Thoracic aorta (tissue), 2 donors: ENCODE measurements at regions not wholly inside any gene's neighbourhood (a gene's known extent, or its start where the extent isn't known, plus 50 kb on each side); places are given as distances from the start of the nearest gene placed in this dataset.

ENCODE experiments used
- ATAC-seq: fragments of 150-250 bp; one replicate; pipeline ENCODE4 v1.8.0; 2017; ENCODE audit warnings: low read depth; ENCODE audit not compliant: insufficient number of reproducible peaks, low FRiP score
- DNase-seq: peaks from one replicate; pipeline ENCODE4 v3.0.0-alpha.2; 2020; ENCODE audit warnings: low spot score
- H3K27ac ChIP-seq, 2 donors: fragments of 200-600 bp; sonication (generic); 1 replicate in 1 of 2; 2 replicates in 1 of 2; pipeline ENCODE4 v1.5.1; 2016; ENCODE audit warnings: mild to moderate bottlenecking in 2 of 2, moderate library complexity in 2 of 2
- H3K27me3 ChIP-seq: fragments of 200-600 bp; sonication (generic); replicated peaks from 2 replicates; pipeline ENCODE4 v1.6.0; 2016; ENCODE audit warnings: mild to moderate bottlenecking; ENCODE audit not compliant: insufficient read depth
- H3K36me3 ChIP-seq: fragments of 200-600 bp; sonication (generic); one replicate; pipeline ENCODE4 v1.5.1; 2016
- H3K4me1 ChIP-seq, 2 donors: fragments of 200-600 bp; sonication (generic); 1 replicate in 1 of 2; 2 replicates in 1 of 2; pipeline versions ENCODE4 v1.5.1 to v1.6.0; 2016; ENCODE audit warnings: low read depth in 2 of 2, mild to moderate bottlenecking in 1 of 2; ENCODE audit not compliant: control insufficient read depth in 1 of 2
- H3K4me3 ChIP-seq: fragments of 200-600 bp; sonication (generic); 2 replicates; pipeline ENCODE4 v1.5.1; 2016; ENCODE audit warnings: mild to moderate bottlenecking
- H3K9me3 ChIP-seq: fragments of 200-600 bp; sonication (generic); 2 replicates; pipeline ENCODE4 v1.5.1; 2016
- CTCF ChIP-seq: fragments of 200-600 bp; sonication (generic); IDR thresholded peaks from one replicate; pipeline ENCODE4 v1.5.1; 2019; ENCODE audit warnings: antibody characterized with exemption

- no peaks in the 10 kb centered on the region for H3K36me3 ChIP-seq
- no peaks in the 10 kb centered on the region for H3K27me3 ChIP-seq
- H3K27ac ChIP-seq = no peak overlapping the region
- no peaks in the 10 kb centered on the region for H3K9me3 ChIP-seq
- ATAC-seq (no peak), DNase-seq (no peak)
- no peak overlapping the region for H3K4me3 ChIP-seq
- no peaks in the 10 kb centered on the region for H3K4me1 ChIP-seq
- no peak for TF ChIP-seq CTCF
These were observed 367.9 kb downstream of the FAM133A start for GRCh38 chrX:94041881-94042280.

- TF ChIP-seq CTCF = no peak
- H3K4me1 ChIP-seq = no peaks in the 10 kb centered on the region
- H3K27me3 ChIP-seq = no peaks in the 10 kb centered on the region
- H3K27ac ChIP-seq = no peak overlapping the region
- DNase-seq = no peak
- H3K9me3 ChIP-seq = no peaks in the 10 kb centered on the region
- ATAC-seq = no peak
- no peak overlapping the region for H3K4me3 ChIP-seq
- no peaks in the 10 kb centered on the region for H3K36me3 ChIP-seq
These were observed 371.7 kb downstream of the FAM133A start for GRCh38 chrX:94045724-94046123.

- Histone ChIP-seq H3K27ac (no peak overlapping the region), H3K4me1 (no peaks in the 10 kb centered on the region), H3K4me3 (no peak overlapping the region), H3K27me3 (no peaks in the 10 kb centered on the region), H3K9me3 (no peaks in the 10 kb centered on the region), H3K36me3 (no peaks in the 10 kb centered on the region)
- no peak for TF ChIP-seq CTCF
- DNase-seq (no peak), ATAC-seq (no peak)
These were observed 377.9 kb downstream of the FAM133A start for GRCh38 chrX:94051926-94052325.

- H3K27ac ChIP-seq = no peak overlapping the region
- no peak for DNase-seq
- ATAC-seq = no peak
- H3K4me3 ChIP-seq = no peak overlapping the region
- H3K9me3 ChIP-seq = no peaks in the 10 kb centered on the region
- no peaks in the 10 kb centered on the region for H3K27me3 ChIP-seq
- TF ChIP-seq CTCF = no peak
- no peaks in the 10 kb centered on the region for H3K36me3 ChIP-seq
- no peaks in the 10 kb centered on the region for H3K4me1 ChIP-seq
These were observed 379.6 kb downstream of the FAM133A start for GRCh38 chrX:94053575-94053974.

GRCh38 chrX:94057385-94057784, 383.4 kb downstream of the FAM133A start:
- ATAC-seq (no peak), DNase-seq (no peak)
- H3K4me3 ChIP-seq = no peak overlapping the region
- no peak overlapping the region for H3K27ac ChIP-seq
- no peak for TF ChIP-seq CTCF
- no peaks in the 10 kb centered on the region for H3K9me3 ChIP-seq
- no peaks in the 10 kb centered on the region for H3K36me3 ChIP-seq
- no peaks in the 10 kb centered on the region for H3K4me1 ChIP-seq
- H3K27me3 ChIP-seq = no peaks in the 10 kb centered on the region
